Mesenchymal stem cell (in vitro differentiated cells and primary cell): ENCODE measurements at regions not wholly inside any gene's neighbourhood (a gene's known extent, or its start where the extent isn't known, plus 50 kb on each side); places are given as distances from the start of the nearest gene placed in this dataset.

Experiments
- DNase-seq: peaks from one replicate; pipeline ENCODE4 v3.0.0-alpha.2; 2013
- H2AFZ ChIP-seq: one replicate; pipeline ENCODE4 v1.6.1; 2013; ENCODE audit warnings: low read depth, mild to moderate bottlenecking, control low read depth, inconsistent platforms, low read length, moderate library complexity
- H2AK5ac ChIP-seq: 2 replicates; pipeline ENCODE4 v1.6.1; 2013; ENCODE audit warnings: low read length, moderate library complexity, mild to moderate bottlenecking, inconsistent platforms; ENCODE audit not compliant: severe bottlenecking
- H2BK120ac ChIP-seq: one replicate; pipeline ENCODE4 v1.6.1; 2013; ENCODE audit warnings: low read depth, mild to moderate bottlenecking, inconsistent platforms, low read length, moderate library complexity
- H2BK12ac ChIP-seq, 2 experiments: one replicate each; pipeline ENCODE4 v1.6.1; 2013; ENCODE audit warnings: inconsistent platforms in 2 of 2, low read length in 2 of 2, mild to moderate bottlenecking in 2 of 2, moderate library complexity in 2 of 2, control low read depth in 1 of 2
- H2BK15ac ChIP-seq: one replicate; pipeline ENCODE4 v1.6.1; 2013; ENCODE audit warnings: mild to moderate bottlenecking, low read depth, inconsistent platforms; ENCODE audit not compliant: poor library complexity, severe bottlenecking
- H2BK5ac ChIP-seq: 2 replicates; pipeline ENCODE4 v1.6.1; 2013; ENCODE audit warnings: low read depth, mild to moderate bottlenecking, low read length, control low read depth, inconsistent platforms; ENCODE audit not compliant: poor library complexity, severe bottlenecking
- H3K14ac ChIP-seq, 2 experiments: one replicate each; pipeline ENCODE4 v1.6.1; 2013; ENCODE audit warnings: inconsistent platforms in 2 of 2, low read length in 2 of 2, control low read depth in 1 of 2, mild to moderate bottlenecking in 1 of 2, moderate library complexity in 1 of 2
- H3K18ac ChIP-seq, 2 experiments: one replicate each; pipeline ENCODE4 v1.6.1; 2013; ENCODE audit warnings: inconsistent platforms in 2 of 2, low read length in 2 of 2, control low read depth in 1 of 2, low read depth in 1 of 2, mild to moderate bottlenecking in 1 of 2
- H3K23ac ChIP-seq, 2 experiments: one replicate each; pipeline ENCODE4 v1.6.1; 2013; ENCODE audit warnings: inconsistent platforms in 2 of 2, low read length in 2 of 2, mild to moderate bottlenecking in 2 of 2, moderate library complexity in 2 of 2, control low read depth in 1 of 2
- H3K27ac ChIP-seq: 2 replicates; pipeline ENCODE4 v1.5.1; 2013; ENCODE audit warnings: mild to moderate bottlenecking, moderate library complexity, low read length, control low read depth, inconsistent platforms; ENCODE audit not compliant: poor library complexity, severe bottlenecking
- H3K27me3 ChIP-seq, 2 experiments: 2 replicates each; pipeline versions ENCODE4 v1.6.1 to v1.7.0; 2013; ENCODE audit warnings: low read length in 2 of 2, mild to moderate bottlenecking in 2 of 2, moderate library complexity in 2 of 2, control low read depth in 1 of 2, inconsistent platforms in 1 of 2; ENCODE audit not compliant: control insufficient read depth in 1 of 2, insufficient read depth in 1 of 2
- H3K36me3 ChIP-seq, 2 experiments: 2 replicates each; pipeline versions ENCODE4 v1.6.1 to v1.7.0; 2013; ENCODE audit warnings: low read length in 2 of 2, control low read depth in 1 of 2, inconsistent platforms in 1 of 2, low read depth in 1 of 2, mild to moderate bottlenecking in 1 of 2; ENCODE audit not compliant: insufficient read depth in 2 of 2, control insufficient read depth in 1 of 2
- H3K4ac ChIP-seq, 2 experiments: one replicate each; pipeline ENCODE4 v1.6.1; 2013; ENCODE audit warnings: inconsistent platforms in 2 of 2, low read length in 2 of 2, mild to moderate bottlenecking in 2 of 2, moderate library complexity in 2 of 2, control low read depth in 1 of 2, low read depth in 1 of 2
- H3K4me1 ChIP-seq: 2 replicates; pipeline ENCODE4 v1.6.1; 2013; ENCODE audit warnings: low read depth, low read length, control low read depth; ENCODE audit not compliant: control insufficient read depth, insufficient read depth
- H3K4me2 ChIP-seq: 2 replicates; pipeline ENCODE4 v1.6.1; 2013; ENCODE audit warnings: low read length, mild to moderate bottlenecking, inconsistent platforms; ENCODE audit not compliant: poor library complexity, severe bottlenecking
- H3K4me3 ChIP-seq, 2 experiments: 2 replicates each; pipeline versions ENCODE4 v1.5.1 to v1.7.0; 2013; ENCODE audit warnings: low read length in 2 of 2, mild to moderate bottlenecking in 2 of 2, control low read depth in 1 of 2, low read depth in 1 of 2; ENCODE audit not compliant: insufficient read depth in 1 of 2
- H3K79me1 ChIP-seq: replicated peaks from 2 replicates; pipeline ENCODE4 v1.6.1; 2013; ENCODE audit warnings: mild to moderate bottlenecking, control low read depth, low read length, inconsistent platforms; ENCODE audit not compliant: poor library complexity, severe bottlenecking
- H3K9ac ChIP-seq: 2 replicates; pipeline ENCODE4 v1.7.0; 2013; ENCODE audit warnings: mild to moderate bottlenecking, low read length, moderate library complexity
- H3K9me3 ChIP-seq: 2 replicates; pipeline ENCODE4 v1.7.0; 2013; ENCODE audit warnings: mild to moderate bottlenecking, low read length; ENCODE audit not compliant: control insufficient read depth
- H4K8ac ChIP-seq: one replicate; pipeline ENCODE4 v1.6.1; 2013; ENCODE audit warnings: inconsistent platforms, mild to moderate bottlenecking, low read length, moderate library complexity
- H4K91ac ChIP-seq: one replicate; pipeline ENCODE4 v1.6.1; 2013; ENCODE audit warnings: mild to moderate bottlenecking, low read length, inconsistent platforms
- WGBS: methylation state at CpG from one replicate; pipeline ENCODE4 v1.1.7; 2013; ENCODE audit warnings: mixed read lengths; 5-methylcytosine and 5-hydroxymethylcytosine counted together

DNA sequence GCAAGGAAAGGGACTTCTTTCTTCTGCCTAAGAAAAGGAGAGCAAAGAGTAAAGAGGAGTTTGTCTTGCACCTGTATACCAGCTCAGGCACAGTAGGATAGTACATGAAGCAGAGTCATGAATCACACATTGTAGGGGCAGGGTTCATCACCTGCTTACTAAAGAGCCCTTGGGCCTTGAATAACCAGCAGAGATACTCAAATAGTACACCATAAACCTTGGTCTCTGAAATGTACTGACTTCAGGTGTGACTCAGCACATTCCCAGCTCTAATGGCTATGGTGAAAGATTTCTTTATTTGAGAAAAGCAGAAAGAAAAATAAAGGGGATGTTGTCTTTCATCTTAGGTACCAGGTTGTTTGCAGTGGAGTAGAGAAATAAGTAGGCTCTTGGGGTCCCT is 122.8 kb downstream of the KDM5D start:
- Histone ChIP-seq H2AFZ (no peak overlapping the region), H3K4ac (no peak overlapping the region), H3K4me1 (no peaks in the 10 kb centered on the region), H3K79me1 (no peaks in the 10 kb centered on the region), H4K8ac (no peak overlapping the region), H3K9ac (no peak overlapping the region), H4K91ac (no peak overlapping the region), H3K4me2 (no peak overlapping the region), H3K23ac (no peak overlapping the region), H2BK120ac (no peak overlapping the region), H3K27ac (no peak overlapping the region), H3K4me3 (no peak overlapping the region), H3K27me3 (no peaks in the 10 kb centered on the region), H3K14ac (no peak overlapping the region), H2AK5ac (no peak overlapping the region), H3K36me3 (no peaks in the 10 kb centered on the region), H3K9me3 (no peaks in the 10 kb centered on the region), H3K18ac (no peak overlapping the region), H2BK15ac (no peak overlapping the region), H2BK12ac (no peak overlapping the region), H2BK5ac (no peak overlapping the region)
- no peak for DNase-seq

DNA sequence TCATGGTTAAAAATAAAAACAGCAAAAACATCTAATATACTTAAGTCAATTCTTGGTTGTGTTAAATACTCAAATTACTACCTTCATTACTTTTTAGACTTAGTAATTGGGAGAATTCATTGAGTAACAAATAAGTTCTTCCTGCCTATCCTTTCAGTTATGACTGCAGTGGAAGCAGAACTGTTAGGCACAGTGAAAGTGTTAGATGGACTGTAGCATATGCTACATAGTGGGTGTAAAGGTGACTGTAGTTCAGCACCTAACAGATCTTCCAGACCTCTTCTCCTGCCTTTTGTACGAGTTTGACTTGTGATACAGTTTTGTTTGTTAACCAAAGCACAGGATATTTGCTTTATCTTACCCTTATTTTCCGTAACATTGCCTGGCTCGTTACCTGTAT is 143.4 kb downstream of the KDM5D start:
- H3K9me3 ChIP-seq: no peaks in the 10 kb centered on the region
- H3K9ac ChIP-seq: no peak overlapping the region
- H3K27me3 ChIP-seq: no peaks in the 10 kb centered on the region
- H4K8ac ChIP-seq: no peak overlapping the region
- no peak overlapping the region for H2AK5ac ChIP-seq
- H3K4me1 ChIP-seq: no peaks in the 10 kb centered on the region
- 40% methylated on average over 1 of the region's 3 CpGs for WGBS
- H3K4me3 ChIP-seq: no peak overlapping the region
- no peak overlapping the region for H3K14ac ChIP-seq
- no peak overlapping the region for H2BK15ac ChIP-seq
- no peak overlapping the region for H2AFZ ChIP-seq
- H4K91ac ChIP-seq: no peak overlapping the region
- no peaks in the 10 kb centered on the region for H3K36me3 ChIP-seq
- no peak overlapping the region for H3K4ac ChIP-seq
- H3K18ac ChIP-seq: no peak overlapping the region
- H2BK120ac ChIP-seq: no peak overlapping the region
- H3K23ac ChIP-seq: no peak overlapping the region
- peak; percentile 11 for DNase-seq
- no peak overlapping the region for H3K4me2 ChIP-seq
- no peak overlapping the region for H2BK5ac ChIP-seq
- no peaks in the 10 kb centered on the region for H3K79me1 ChIP-seq
- H2BK12ac ChIP-seq: no peak overlapping the region
- H3K27ac ChIP-seq: no peak overlapping the region

DNA sequence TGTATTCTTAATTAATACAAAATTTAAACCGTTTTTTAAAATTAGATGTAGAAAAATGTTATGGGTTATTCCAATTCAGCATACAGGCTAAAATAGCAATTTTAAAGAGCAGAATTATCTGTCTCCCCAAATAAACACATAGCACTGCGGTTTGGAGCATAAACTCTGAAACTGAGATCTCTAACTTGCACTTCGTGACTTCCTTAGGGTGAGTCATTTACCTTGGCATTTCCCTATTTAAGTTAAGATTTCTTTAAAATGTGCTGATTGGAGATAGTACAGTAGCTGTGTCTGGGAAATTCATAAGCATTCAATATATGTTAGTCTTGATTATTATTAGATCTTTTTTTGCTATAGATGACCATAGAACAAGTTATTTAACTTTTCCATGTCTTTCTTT is 143.8 kb downstream of the KDM5D start:
- H2BK12ac ChIP-seq: no peak overlapping the region
- no peak overlapping the region for H2BK5ac ChIP-seq
- no peak overlapping the region for H3K23ac ChIP-seq
- no peaks in the 10 kb centered on the region for H3K79me1 ChIP-seq
- no peaks in the 10 kb centered on the region for H3K4me1 ChIP-seq
- H3K9me3 ChIP-seq: no peaks in the 10 kb centered on the region
- no peaks in the 10 kb centered on the region for H3K27me3 ChIP-seq
- H3K36me3 ChIP-seq: no peaks in the 10 kb centered on the region
- no peak overlapping the region for H4K8ac ChIP-seq
- H3K4me2 ChIP-seq: no peak overlapping the region
- H2AFZ ChIP-seq: no peak overlapping the region
- H4K91ac ChIP-seq: no peak overlapping the region
- H3K9ac ChIP-seq: no peak overlapping the region
- no peak overlapping the region for H2BK15ac ChIP-seq
- H3K4ac ChIP-seq: no peak overlapping the region
- no peak overlapping the region for H3K27ac ChIP-seq
- H2BK120ac ChIP-seq: no peak overlapping the region
- peak; percentile 65 for DNase-seq
- no CpG with 5 or more reads among the region's 3 CpGs for WGBS
- no peak overlapping the region for H3K4me3 ChIP-seq
- H3K14ac ChIP-seq: no peak overlapping the region
- H2AK5ac ChIP-seq: no peak overlapping the region
- no peak overlapping the region for H3K18ac ChIP-seq

DNA sequence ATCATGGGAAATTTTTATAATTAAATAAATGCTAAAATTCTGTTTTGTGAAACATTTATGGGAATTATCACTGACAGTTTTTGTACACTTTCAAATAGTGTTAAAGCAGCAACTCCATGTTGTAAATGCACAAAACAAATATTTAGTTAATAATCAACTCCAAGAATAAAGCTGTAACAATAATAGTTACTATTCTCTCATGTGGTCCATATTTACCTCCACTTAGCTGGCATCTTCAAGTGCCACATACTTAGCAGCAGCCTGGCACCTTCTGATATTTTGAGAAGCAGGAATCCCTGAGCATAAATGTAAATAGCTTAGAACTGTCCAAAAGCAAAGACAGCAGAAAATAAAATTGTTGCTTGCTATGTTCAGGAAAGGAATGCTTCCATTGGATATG is 154.3 kb downstream of the KDM5D start:
- DNase-seq: no peak
- Histone ChIP-seq H3K9ac (no peak overlapping the region), H2BK5ac (no peak overlapping the region), H3K4me1 (no peaks in the 10 kb centered on the region), H3K79me1 (no peaks in the 10 kb centered on the region), H3K27me3 (no peaks in the 10 kb centered on the region), H3K4me3 (no peak overlapping the region), H4K8ac (no peak overlapping the region), H3K14ac (no peak overlapping the region), H2BK12ac (no peak overlapping the region), H3K4me2 (no peak overlapping the region), H2BK15ac (no peak overlapping the region), H3K36me3 (no peaks in the 10 kb centered on the region), H2AFZ (no peak overlapping the region), H3K27ac (no peak overlapping the region), H4K91ac (no peak overlapping the region), H3K23ac (no peak overlapping the region), H2BK120ac (no peak overlapping the region), H2AK5ac (no peak overlapping the region), H3K4ac (no peak overlapping the region), H3K9me3 (no peaks in the 10 kb centered on the region), H3K18ac (no peak overlapping the region)
